Heart right ventricle (tissue), 16 donors: ENCODE measurements at regions not wholly inside any gene's neighbourhood (a gene's known extent, or its start where the extent isn't known, plus 50 kb on each side); places are given as distances from the start of the nearest gene placed in this dataset.

Source experiments
- ATAC-seq, 8 donors: fragments of 200-7000 bp; cut with Tn5 transposase; one replicate each; pipeline ENCODE4 v1.9.1; 2020; ENCODE audit warnings: mild to moderate bottlenecking in 8 of 8, moderate library complexity in 8 of 8, moderate number of reproducible peaks in 1 of 8
- DNase-seq, 2 donors: peaks; one replicate each; pipeline ENCODE4 v3.0.0-alpha.2; 2020
- H3K27ac ChIP-seq, 10 donors: fragments of 200-600 bp; sonication (generic) in 2 of 10; one replicate each; pipeline versions ENCODE4 v1.5.0 to v1.8.0; 2020 to 2022; ENCODE audit warnings: mild to moderate bottlenecking in 3 of 10
- H3K27me3 ChIP-seq, 7 donors: fragments of 200-600 bp; one replicate each; pipeline ENCODE4 v1.8.0; 2021 to 2022; ENCODE audit warnings: mild to moderate bottlenecking in 2 of 7
- H3K36me3 ChIP-seq, 9 donors: fragments of 200-600 bp; sonication (generic) in 1 of 9; one replicate each; pipeline versions ENCODE4 v1.5.0 to v1.8.0; 2020 to 2022; ENCODE audit warnings: mild to moderate bottlenecking in 2 of 9
- H3K4me1 ChIP-seq, 9 donors: fragments of 200-600 bp; sonication (generic) in 1 of 9; one replicate each; pipeline versions ENCODE4 v1.5.0 to v1.8.0; 2020 to 2022; ENCODE audit warnings: mild to moderate bottlenecking in 4 of 9
- H3K4me3 ChIP-seq, 10 donors: fragments of 200-600 bp; sonication (generic) in 2 of 10; one replicate each; pipeline versions ENCODE4 v1.5.0 to v1.8.0; 2020 to 2022; ENCODE audit warnings: mild to moderate bottlenecking in 7 of 10, moderate library complexity in 2 of 10
- H3K9me3 ChIP-seq, 11 donors: fragments of 200-600 bp in 10 of 11; sonication (generic) in 2 of 11; one replicate each; pipeline versions ENCODE4 v1.5.0 to v1.8.0; 2013 to 2022; ENCODE audit warnings: mild to moderate bottlenecking in 2 of 11, control low read depth in 1 of 11, moderate library complexity in 1 of 11
- WGBS, 2 donors: extraction: QIAGEN DNeasy Blood & Tissue Kit; methylation state at CpG; one replicate each; pipeline ENCODE4 v1.1.7; 2013; ENCODE audit warnings: inconsistent platforms in 1 of 2; 5-methylcytosine and 5-hydroxymethylcytosine counted together
- intact Hi-C, 10 donors: fragments of 100-400 bp; cut with DNase I; formaldehyde crosslinking; loops; one replicate each; pipeline versions ENCODE4 v1.11.1 to v1.14.2; 2022
- TF ChIP-seq, protein P1 (sequence below), 9 donors: fragments of 200-600 bp; sonication (generic) in 2 of 9; IDR thresholded peaks; one replicate each; pipeline versions ENCODE4 v1.5.0 to v1.8.0; 2021 to 2022; ENCODE audit warnings: antibody characterized with exemption in 9 of 9, mild to moderate bottlenecking in 5 of 9, moderate library complexity in 1 of 9
- donor health status: Arrhythmogenic right ventricular cardiomyopathy.
- donor health status: ischemic (EF 13 %, LVEDD 7.1; RV severe dilation, severe dysfunction).
- donor health status: healthy with polysubstance abuse.
- donor health status: DM: no; HTN: yes; CAD: no.
- donor health status: DM: no; HTN: no; CAD: no.
- donor health status: ischemic (EF 25% LVEDD 6.9; RV normal size, moderate dysfunction).
- donor health status: ischemic (EF 25% LVEDD 5.7; RV mildly dilated, moderate dysfunction).
- donor health status: healthy.
- donor health status: DM: yes; HTN: yes; CAD: no.
- donor health status: Ischemic cardiomyopathy.
- donor health status: ischemic (EF 35%, LVEDD 5.7; RV mildly dilated, moderate dysfunction).
- donor health status: nonischemic (EF 11% LVEDD 7.7; RV severe dilation, severe dysfunction).
- donor health status: DM: yes; HTN: yes; CAD: no.
- donor health status: PGD.
- donor health status: ischemic (EF 29% LVEDD 5.4; RV normal size, mild dysfunction).
- donor health status: nonischemic (EF 23%, LVEDD 6.1; RV moderate dilation, normal function).

DNA sequence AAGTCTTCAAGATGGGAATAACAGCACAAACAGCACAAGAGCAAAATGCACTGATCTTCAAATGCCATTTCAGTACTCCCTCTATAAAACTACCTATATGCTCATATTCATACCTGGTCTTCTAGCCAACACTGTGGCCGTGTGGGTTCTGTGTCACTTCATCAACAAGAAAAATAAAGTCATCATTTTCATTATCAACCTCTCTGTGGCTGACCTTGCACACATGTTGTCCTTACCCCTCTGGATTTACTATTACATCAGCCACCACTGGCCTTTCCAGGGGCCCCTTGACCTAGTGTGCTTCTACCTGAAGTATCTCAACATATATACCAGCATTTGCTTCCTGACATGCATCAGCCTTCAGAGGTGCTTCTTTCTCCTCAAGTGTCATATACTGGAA is 59.6 kb upstream of the GPR174 start:
- 89 to 94% methylated on average over 1 of the region's 1 CpG for WGBS, 2 donors
- no peak for ATAC-seq
- intact Hi-C loops: loop anchor here in 9 of 10 donors (5.0 to 10.0 kb wide), 3 partner anchors 327 to 530 kb away; no protein-coding TSS in a partner anchor

DNA sequence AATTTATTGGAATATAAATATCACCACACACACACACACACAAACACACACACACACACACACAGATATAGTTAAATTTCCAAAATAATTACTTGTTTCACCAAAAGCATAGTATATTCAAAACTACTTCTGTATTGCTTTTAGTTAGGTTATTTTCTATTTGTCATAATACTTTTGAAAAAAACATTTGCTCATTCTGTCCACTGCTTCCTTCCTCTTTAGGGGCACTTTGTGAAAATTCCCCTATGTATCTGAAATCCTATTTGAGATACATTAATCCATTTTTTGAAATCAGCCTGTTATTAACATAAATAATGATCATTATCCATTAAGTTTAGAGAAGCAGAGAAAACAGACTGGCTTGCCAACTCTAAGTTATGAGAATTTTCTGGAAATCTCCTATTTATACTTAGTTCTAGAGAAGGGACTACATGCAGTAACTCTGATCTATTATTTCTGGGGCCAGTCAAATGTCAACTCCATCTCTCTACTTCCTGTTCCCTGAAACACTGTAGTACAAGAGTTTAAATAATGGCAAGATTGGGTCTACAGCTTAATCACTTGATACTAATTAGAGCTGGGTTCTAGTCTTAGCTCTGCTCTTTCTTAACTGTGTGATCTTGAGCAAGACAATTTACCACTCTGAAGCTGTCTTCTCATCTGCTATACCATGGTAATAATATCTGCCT is 54.4 kb upstream of the GPR174 start:
- H3K27ac ChIP-seq: peak overlapping the region in 1 of 10 donors; percentile 5
- H3K27me3 ChIP-seq: peaks cover 0 to 6% (median 0%) of the 10 kb centered on the region in 7 donors
- TF ChIP-seq, protein P1, sequence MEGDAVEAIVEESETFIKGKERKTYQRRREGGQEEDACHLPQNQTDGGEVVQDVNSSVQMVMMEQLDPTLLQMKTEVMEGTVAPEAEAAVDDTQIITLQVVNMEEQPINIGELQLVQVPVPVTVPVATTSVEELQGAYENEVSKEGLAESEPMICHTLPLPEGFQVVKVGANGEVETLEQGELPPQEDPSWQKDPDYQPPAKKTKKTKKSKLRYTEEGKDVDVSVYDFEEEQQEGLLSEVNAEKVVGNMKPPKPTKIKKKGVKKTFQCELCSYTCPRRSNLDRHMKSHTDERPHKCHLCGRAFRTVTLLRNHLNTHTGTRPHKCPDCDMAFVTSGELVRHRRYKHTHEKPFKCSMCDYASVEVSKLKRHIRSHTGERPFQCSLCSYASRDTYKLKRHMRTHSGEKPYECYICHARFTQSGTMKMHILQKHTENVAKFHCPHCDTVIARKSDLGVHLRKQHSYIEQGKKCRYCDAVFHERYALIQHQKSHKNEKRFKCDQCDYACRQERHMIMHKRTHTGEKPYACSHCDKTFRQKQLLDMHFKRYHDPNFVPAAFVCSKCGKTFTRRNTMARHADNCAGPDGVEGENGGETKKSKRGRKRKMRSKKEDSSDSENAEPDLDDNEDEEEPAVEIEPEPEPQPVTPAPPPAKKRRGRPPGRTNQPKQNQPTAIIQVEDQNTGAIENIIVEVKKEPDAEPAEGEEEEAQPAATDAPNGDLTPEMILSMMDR (IDR thresholded peaks at IDR 0.05): no peak
- intact Hi-C loops: loop anchor here in 5 of 10 donors (10.0 kb wide), 2 partner anchors 175 to 535 kb away; no protein-coding TSS in a partner anchor
- no peak for ATAC-seq
- no peak for DNase-seq
- no peaks in the 10 kb centered on the region for H3K9me3 ChIP-seq
- no peak overlapping the region for H3K4me3 ChIP-seq
- no peaks in the 10 kb centered on the region for H3K4me1 ChIP-seq
- H3K36me3 ChIP-seq: no peaks in the 10 kb centered on the region

More for the DNA sequence above, 59.6 kb upstream of the GPR174 start:
- H3K36me3 ChIP-seq: no peaks in the 10 kb centered on the region
- H3K27me3 ChIP-seq: peaks cover 0 to 14% (median 0%) of the 10 kb centered on the region in 7 donors
- no peaks in the 10 kb centered on the region for H3K9me3 ChIP-seq
- DNase-seq: no peak
- TF ChIP-seq, protein P1 (IDR thresholded peaks at IDR 0.05): no peak
- no peak overlapping the region for H3K27ac ChIP-seq
- peaks cover 0 to 7% (median 0%) of the 10 kb centered on the region in 9 donors for H3K4me1 ChIP-seq
- H3K4me3 ChIP-seq: no peak overlapping the region

DNA sequence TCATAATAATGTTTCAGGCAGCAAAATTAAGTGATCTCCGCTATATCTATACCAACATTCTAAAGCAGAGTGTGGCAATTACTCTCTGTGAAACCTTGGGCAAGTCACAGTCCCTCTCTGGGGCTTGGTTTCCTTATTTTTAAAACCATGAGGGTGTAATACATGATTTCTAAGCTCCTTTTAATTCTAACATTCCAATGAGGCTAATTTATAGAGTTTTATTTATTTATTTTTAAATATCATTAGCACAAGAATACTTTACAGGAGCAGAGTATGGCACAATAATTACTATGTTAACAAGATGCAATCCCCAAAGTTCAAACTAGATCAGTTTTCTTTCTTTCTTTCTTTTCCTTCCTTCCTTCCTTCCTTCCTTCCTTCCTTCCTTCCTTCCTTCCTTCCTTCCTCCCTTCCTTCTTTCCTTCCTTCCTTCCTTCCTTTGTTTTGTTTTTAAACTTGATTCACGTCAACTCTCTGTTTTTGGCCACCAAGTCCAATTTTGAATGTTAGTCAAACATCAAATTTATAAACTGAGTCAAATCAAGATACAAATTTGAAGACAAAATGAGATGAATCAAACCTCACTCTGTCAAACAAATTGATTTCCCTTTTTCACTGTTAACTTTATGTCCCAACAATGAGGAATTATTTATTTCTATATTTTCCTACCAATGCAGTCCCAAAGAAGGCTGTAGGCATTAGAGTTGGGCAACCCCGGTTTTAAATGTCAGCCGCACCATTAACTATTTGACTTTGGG is 50.2 kb upstream of the GPR174 start:
- intact Hi-C loops: loop anchor here in 1 of 10 donors (10.0 kb wide), 1 partner anchor 171 kb away; no protein-coding TSS in a partner anchor
- TF ChIP-seq, protein P1 (IDR thresholded peaks at IDR 0.05): no peak
- no peak overlapping the region for H3K27ac ChIP-seq
- 86 to 88% methylated on average over 4 of the region's 4 CpGs for WGBS, 2 donors
- no peak overlapping the region for H3K4me3 ChIP-seq
- H3K36me3 ChIP-seq: no peaks in the 10 kb centered on the region
- DNase-seq (no peak), ATAC-seq (no peak)
- no peaks in the 10 kb centered on the region for H3K9me3 ChIP-seq
- H3K27me3 ChIP-seq: peaks cover 0 to 6% (median 0%) of the 10 kb centered on the region in 7 donors
- H3K4me1 ChIP-seq: peaks cover 0 to 9% (median 0%) of the 10 kb centered on the region in 9 donors
